AG10803 (cell line): ENCODE measurements at regions not wholly inside any gene's neighbourhood (a gene's known extent, or its start where the extent isn't known, plus 50 kb on each side); places are given as distances from the start of the nearest gene placed in this dataset.
A peak's percentile ranks its signal among the peaks of the same experiment; 100 is the strongest.

Source experiments
- DNase-seq: peaks from one replicate; pipeline ENCODE4 v3.0.0; 2010; ENCODE audit warnings: low read depth
- H3K4me3 ChIP-seq: 2 replicates; pipeline ENCODE4 v1.5.1; 2011; ENCODE audit warnings: mild to moderate bottlenecking, low read length, control low read depth
- CTCF ChIP-seq: conservative IDR thresholded peaks from 2 replicates; pipeline ENCODE4 v1.5.1; 2011; ENCODE audit warnings: mild to moderate bottlenecking, low read length, control low read depth, inconsistent platforms

- DNase-seq: no peak
- no peak for TF ChIP-seq CTCF
- H3K4me3 ChIP-seq: no peak overlapping the region
Observed at GRCh38 chr1:14520514-14521163, 77.8 kb upstream of the KAZN start.

GRCh38 chr1:14521622-14522021 is 76.9 kb upstream of the KAZN start:
- no peak for DNase-seq
- TF ChIP-seq CTCF: no peak
- no peak overlapping the region for H3K4me3 ChIP-seq

- TF ChIP-seq CTCF: no peak
- DNase-seq: peak; percentile 85
- H3K4me3 ChIP-seq: no peak overlapping the region
Observed at GRCh38 chr1:14522077-14522925, 76.2 kb upstream of the KAZN start.

- no peak for TF ChIP-seq CTCF
- H3K4me3 ChIP-seq: no peak overlapping the region
- peak; percentile 80 for DNase-seq
Observed at GRCh38 chr1:14522926-14523241, 75.6 kb upstream of the KAZN start.

- DNase-seq: no peak
- no peak for TF ChIP-seq CTCF
- no peak overlapping the region for H3K4me3 ChIP-seq
Observed at GRCh38 chr1:14524826-14525636, 73.5 kb upstream of the KAZN start.

GRCh38 chr1:14529475-14529874 is 69.0 kb upstream of the KAZN start:
- DNase-seq: peak; percentile 41
- no peak overlapping the region for H3K4me3 ChIP-seq
- no peak for TF ChIP-seq CTCF
